MM.1S (cell line): ENCODE measurements at regions not wholly inside any gene's neighbourhood (a gene's known extent, or its start where the extent isn't known, plus 50 kb on each side); places are given as distances from the start of the nearest gene placed in this dataset.

ENCODE experiments used
- DNase-seq: peaks from one replicate; pipeline ENCODE4 v3.0.0-alpha.2; 2015
- H2AFZ ChIP-seq: fragments of 300-600 bp; sonication (generic); 2 replicates; pipeline ENCODE4 v1.6.0; 2016; ENCODE audit warnings: antibody characterized with exemption, low read length
- H3F3A ChIP-seq: fragments of 300-600 bp; sonication (generic); 2 replicates; pipeline ENCODE4 v1.6.1; 2016; ENCODE audit warnings: mild to moderate bottlenecking, antibody characterized with exemption, low read length, moderate library complexity, mixed read lengths; ENCODE audit not compliant: insufficient read depth
- H3K27ac ChIP-seq: fragments of 300-600 bp; sonication (generic); 2 replicates; pipeline ENCODE4 v1.5.1; 2016; ENCODE audit warnings: mild to moderate bottlenecking, low read length
- H3K27me3 ChIP-seq: fragments of 300-600 bp; sonication (generic); replicated peaks from 2 replicates; pipeline ENCODE4 v1.6.0; 2016; ENCODE audit warnings: low read length; ENCODE audit not compliant: insufficient read depth
- H3K36me3 ChIP-seq: fragments of 300-600 bp; sonication (generic); replicated peaks from 2 replicates; pipeline ENCODE4 v1.6.1; 2016; ENCODE audit warnings: mild to moderate bottlenecking, low read length, mixed read lengths; ENCODE audit not compliant: insufficient read depth
- H3K4me1 ChIP-seq: fragments of 300-600 bp; sonication (generic); 2 replicates; pipeline ENCODE4 v1.6.1; 2016; ENCODE audit warnings: low read length, mixed read lengths
- H3K4me2 ChIP-seq: fragments of 300-600 bp; sonication (generic); 2 replicates; pipeline ENCODE4 v1.6.0; 2016; ENCODE audit warnings: low read depth, low read length
- H3K4me3 ChIP-seq: fragments of 300-600 bp; sonication (generic); 2 replicates; pipeline ENCODE4 v1.5.1; 2016; ENCODE audit warnings: low read length, mixed read lengths
- H3K79me2 ChIP-seq: fragments of 300-600 bp; sonication (generic); 2 replicates; pipeline ENCODE4 v1.6.1; 2016; ENCODE audit warnings: mixed run types, low read length, mixed read lengths
- H3K9ac ChIP-seq: fragments of 300-600 bp; sonication (generic); 2 replicates; pipeline ENCODE4 v1.6.1; 2016; ENCODE audit warnings: low read length, mixed read lengths
- H3K9me2 ChIP-seq: fragments of 300-600 bp; sonication (generic); replicated peaks from 2 replicates; pipeline ENCODE4 v1.6.1; 2016; ENCODE audit warnings: mild to moderate bottlenecking, low read length, mixed read lengths; ENCODE audit not compliant: insufficient read depth
- H3K9me3 ChIP-seq: fragments of 300-600 bp; sonication (generic); replicated peaks from 2 replicates; pipeline ENCODE4 v1.6.1; 2016; ENCODE audit warnings: mild to moderate bottlenecking, low read length, mixed read lengths; ENCODE audit not compliant: insufficient read depth
- H4K20me1 ChIP-seq: fragments of 300-600 bp; sonication (generic); 2 replicates; pipeline ENCODE4 v1.6.1; 2016; ENCODE audit warnings: mild to moderate bottlenecking, low read length, moderate library complexity, mixed read lengths; ENCODE audit not compliant: insufficient read depth
- CTCF ChIP-seq: fragments of 300-600 bp; sonication (generic); IDR thresholded peaks from 2 replicates; pipeline ENCODE4 v1.5.1; 2016; ENCODE audit warnings: antibody characterized with exemption, low read length, mixed read lengths
- EZH2 ChIP-seq: fragments of 300-600 bp; sonication (generic); optimal IDR thresholded peaks from 2 replicates; pipeline ENCODE3; 2017; ENCODE audit warnings: low read depth, mild to moderate bottlenecking, antibody characterized with exemption, low read length, mixed read lengths
- EZH2phosphoT487 ChIP-seq: fragments of 300-600 bp; sonication (generic); IDR thresholded peaks from 2 replicates; pipeline ENCODE4 v1.6.1; 2018; ENCODE audit warnings: antibody characterized with exemption, low read length

- H3K27me3 ChIP-seq, result no peaks in the 10 kb centered on the region
- H3K9ac ChIP-seq, result no peak overlapping the region
- H3K36me3 ChIP-seq, result no peaks in the 10 kb centered on the region
- H2AFZ ChIP-seq, result no peak overlapping the region
- peaks cover 3% of the 10 kb centered on the region; the same call in 1 of the 2 replicates for H3F3A ChIP-seq
- H4K20me1 ChIP-seq, result no peaks in the 10 kb centered on the region
- no peaks in the 10 kb centered on the region for H3K9me3 ChIP-seq
- no peaks in the 10 kb centered on the region for H3K79me2 ChIP-seq
- no peaks in the 10 kb centered on the region for H3K9me2 ChIP-seq
- peak overlapping the region; percentile 51; the same call in 1 of the 2 replicates for H3K27ac ChIP-seq
- TF ChIP-seq EZH2, result no peak
- no peak for TF ChIP-seq EZH2phosphoT487
- no peak for TF ChIP-seq CTCF
- peak overlapping the region; percentile 33 for H3K4me2 ChIP-seq
- DNase-seq, result peak; percentile 57
- H3K4me3 ChIP-seq, result no peak overlapping the region
- peaks cover 6% of the 10 kb centered on the region for H3K4me1 ChIP-seq
Observed at GRCh38 chr14:42391146-42391834, 784.6 kb downstream of the LRFN5 start.

- no peak overlapping the region for H3K4me3 ChIP-seq
- no peaks in the 10 kb centered on the region for H3K9me3 ChIP-seq
- H3K9ac ChIP-seq, result no peak overlapping the region
- H2AFZ ChIP-seq, result no peak overlapping the region
- no peaks in the 10 kb centered on the region for H3F3A ChIP-seq
- no peaks in the 10 kb centered on the region for H3K9me2 ChIP-seq
- H3K4me2 ChIP-seq, result no peak overlapping the region
- no peak overlapping the region for H3K27ac ChIP-seq
- no peaks in the 10 kb centered on the region for H3K4me1 ChIP-seq
- H3K36me3 ChIP-seq, result no peaks in the 10 kb centered on the region
- H3K27me3 ChIP-seq, result no peaks in the 10 kb centered on the region
- H4K20me1 ChIP-seq, result no peaks in the 10 kb centered on the region
- H3K79me2 ChIP-seq, result no peaks in the 10 kb centered on the region
- TF ChIP-seq CTCF (no peak), EZH2 (no peak), EZH2phosphoT487 (no peak)
- no peak for DNase-seq
Observed at GRCh38 chr14:42378880-42379279, 772.2 kb downstream of the LRFN5 start.

GRCh38 chr14:42378274-42378673, 771.6 kb downstream of the LRFN5 start:
- no peaks in the 10 kb centered on the region for H3K79me2 ChIP-seq
- H3K4me3 ChIP-seq, result no peak overlapping the region
- no peak for DNase-seq
- H3K27ac ChIP-seq, result no peak overlapping the region
- no peaks in the 10 kb centered on the region for H3F3A ChIP-seq
- H4K20me1 ChIP-seq, result no peaks in the 10 kb centered on the region
- no peak overlapping the region for H3K9ac ChIP-seq
- no peaks in the 10 kb centered on the region for H3K27me3 ChIP-seq
- H3K9me3 ChIP-seq, result no peaks in the 10 kb centered on the region
- H2AFZ ChIP-seq, result no peak overlapping the region
- no peak overlapping the region for H3K4me2 ChIP-seq
- TF ChIP-seq EZH2, result no peak
- TF ChIP-seq EZH2phosphoT487, result no peak
- TF ChIP-seq CTCF, result no peak
- no peaks in the 10 kb centered on the region for H3K4me1 ChIP-seq
- H3K9me2 ChIP-seq, result no peaks in the 10 kb centered on the region
- no peaks in the 10 kb centered on the region for H3K36me3 ChIP-seq
